A549 (cell line): ENCODE measurements at regions not wholly inside any gene's neighbourhood (a gene's known extent, or its start where the extent isn't known, plus 50 kb on each side); places are given as distances from the start of the nearest gene placed in this dataset.

Source experiments
- ATAC-seq, 2 experiments: fragments of 200-7000 bp in 1 of 2; fragments of >200 bp in 1 of 2; cut with Nextera tagmentation in 1 of 2; cut with Tn5 transposase in 1 of 2; 3 replicates each; pipeline versions ENCODE4 v1.8.0 to v1.9.1; 2018 to 2020; ENCODE audit warnings: mild to moderate bottlenecking in 1 of 2, moderate library complexity in 1 of 2
- CTCF ChIA-PET: fragments of 300-600 bp; sonication (Branson Sonifier 250); formaldehyde crosslinking; extraction: SDS; loops from one replicate; lab custom pipeline; 2021; ENCODE audit warnings: antibody characterized with exemption, inconsistent platforms; lab: Yijun Ruan, JAX
- POLR2A ChIA-PET: fragments of 350-600 bp; formaldehyde crosslinking; extraction: SDS; loops from one replicate; lab custom pipeline; 2021; ENCODE audit warnings: antibody characterized with exemption, inconsistent platforms; lab: Yijun Ruan, JAX
- DNase-seq, 2 experiments: peaks; one replicate each; pipeline versions ENCODE4 v3.0.0 to v3.0.0-alpha.2; 2011 to 2016; ENCODE audit warnings: low read depth in 1 of 2, low spot score in 1 of 2
- FAIRE-seq: peaks from 2 replicates; lab custom pipeline; 2011; peaks lifted over from hg19 to GRCh38; lab: Jason Lieb, UNC
- H3K27ac ChIP-seq, 2 experiments: fragments of >200 bp; sonication (Bioruptor Twin); formaldehyde crosslinking; 3 replicates each; pipeline ENCODE4 v1.5.1; 2016 to 2017
- H3K4me1 ChIP-seq: fragments of >200 bp; sonication (Bioruptor Twin); formaldehyde crosslinking; 3 replicates; pipeline ENCODE4 v1.6.1; 2016
- H3K4me2 ChIP-seq: fragments of >200 bp; sonication (Bioruptor Twin); formaldehyde crosslinking; 3 replicates; pipeline ENCODE4 v1.6.1; 2016
- H3K4me3 ChIP-seq: fragments of >200 bp; sonication (Bioruptor Twin); formaldehyde crosslinking; 3 replicates; pipeline ENCODE4 v1.5.1; 2016
- H3K9me3 ChIP-seq: fragments of >200 bp; sonication (Bioruptor Twin); formaldehyde crosslinking; 3 replicates; pipeline ENCODE4 v1.6.1; 2016
- BHLHE40 ChIP-seq: IDR thresholded peaks from 2 replicates; pipeline ENCODE4 v1.6.1; 2012; ENCODE audit warnings: low read depth, low read length, inconsistent platforms
- CHD4 ChIP-seq: fragments of 200-600 bp; sonication (generic); IDR thresholded peaks from 2 replicates; pipeline ENCODE4 v1.6.1; 2016; ENCODE audit warnings: antibody characterized with exemption, mild to moderate bottlenecking, borderline replicate concordance
- EHF ChIP-seq: fragments of 250-450 bp; sonication (Bioruptor Pico); IDR thresholded peaks from 2 replicates; pipeline ENCODE4 v1.5.0; 2020; ENCODE audit warnings: mild to moderate bottlenecking
- GATA3 ChIP-seq: IDR thresholded peaks from 2 replicates; pipeline ENCODE4 v1.6.1; 2012; ENCODE audit warnings: borderline replicate concordance
- HDAC2 ChIP-seq: fragments of 200-600 bp; sonication (generic); IDR thresholded peaks from 2 replicates; pipeline ENCODE4 v1.6.1; 2016
- HOXB13 ChIP-seq: fragments of 250-450 bp; sonication (Bioruptor Pico); IDR thresholded peaks from 2 replicates; pipeline ENCODE4 v1.5.0; 2020; ENCODE audit warnings: low read depth, mild to moderate bottlenecking, moderate library complexity
- HOXB5 ChIP-seq: fragments of 250-450 bp; sonication (Bioruptor Pico); IDR thresholded peaks from 2 replicates; pipeline ENCODE4 v1.5.0; 2020; ENCODE audit warnings: mild to moderate bottlenecking, moderate library complexity
- JUN ChIP-seq, 2 experiments: fragments of >200 bp; sonication (Bioruptor Twin); formaldehyde crosslinking; IDR thresholded peaks; 2 replicates in 1 of 2; 3 replicates in 1 of 2; pipeline ENCODE4 v1.6.1; 2016 to 2017
- JUNB ChIP-seq: fragments of >200 bp; sonication (Bioruptor Twin); formaldehyde crosslinking; IDR thresholded peaks from 2 replicates; pipeline ENCODE4 v1.6.1; 2016
- KDM5A ChIP-seq: fragments of 200-600 bp; sonication (generic); IDR thresholded peaks from 2 replicates; pipeline ENCODE4 v1.6.1; 2016; ENCODE audit warnings: antibody characterized with exemption, mild to moderate bottlenecking
- MAFK ChIP-seq: fragments of 450-650 bp; IDR thresholded peaks from 2 replicates; pipeline ENCODE4 v1.6.1; 2014; ENCODE audit not compliant: partially characterized antibody
- MYC ChIP-seq: IDR thresholded peaks from 2 replicates; pipeline ENCODE4 v1.6.1; 2012; ENCODE audit warnings: mild to moderate bottlenecking, inconsistent platforms, low read length, improper control_type of control experiment, borderline replicate concordance
- NPAS2 ChIP-seq: fragments of 250-450 bp; sonication (Bioruptor Pico); IDR thresholded peaks from 2 replicates; pipeline ENCODE4 v1.8.0; 2022; ENCODE audit warnings: mild to moderate bottlenecking, moderate library complexity, borderline replicate concordance
- PHF8 ChIP-seq: fragments of 200-600 bp; sonication (generic); IDR thresholded peaks from 2 replicates; pipeline ENCODE4 v1.6.1; 2016; ENCODE audit warnings: low read depth, mild to moderate bottlenecking, antibody characterized with exemption, moderate library complexity, borderline replicate concordance
- TP53 ChIP-seq: fragments of 250-450 bp; sonication (Bioruptor Pico); IDR thresholded peaks from 2 replicates; pipeline ENCODE4 v1.5.0; 2021; ENCODE audit warnings: mild to moderate bottlenecking, moderate library complexity
- ZFP36 ChIP-seq: fragments of 450-650 bp; IDR thresholded peaks from 2 replicates; pipeline ENCODE4 v1.6.1; 2014; ENCODE audit warnings: borderline replicate concordance; ENCODE audit not compliant: partially characterized antibody
- ZSCAN20 ChIP-seq: fragments of 250-450 bp; sonication (Bioruptor Pico); IDR thresholded peaks from 2 replicates; pipeline ENCODE4 v1.8.0; 2022; ENCODE audit warnings: mild to moderate bottlenecking, moderate library complexity
- WGBS: methylation state at CpG from one replicate; pipeline ENCODE4 v1.1.6; 2017; ENCODE audit errors: missing lambda C conversion rate; 5-methylcytosine and 5-hydroxymethylcytosine counted together
- TF ChIP-seq, protein P1 (sequence below): fragments of 250-450 bp; sonication (Bioruptor Pico); IDR thresholded peaks from 2 replicates; pipeline ENCODE4 v1.5.0; 2020; ENCODE audit warnings: low read depth, mild to moderate bottlenecking, moderate library complexity
- TF ChIP-seq, protein P2 (sequence below): fragments of 200-600 bp; sonication (generic); IDR thresholded peaks from 2 replicates; pipeline ENCODE4 v1.6.1; 2016; ENCODE audit warnings: antibody characterized with exemption, mild to moderate bottlenecking, moderate library complexity
- TF ChIP-seq, protein P3 (sequence below): fragments of 150-350 bp; IDR thresholded peaks from 2 replicates; pipeline ENCODE4 v1.6.1; 2014; ENCODE audit warnings: low read depth, mild to moderate bottlenecking, low read length
- TF ChIP-seq, protein P4 (sequence below): fragments of >200 bp; sonication (Bioruptor Twin); formaldehyde crosslinking; IDR thresholded peaks from 3 replicates; pipeline ENCODE4 v1.6.1; 2016
- TF ChIP-seq, protein P5 (sequence below): IDR thresholded peaks from 2 replicates; pipeline ENCODE4 v1.6.1; 2012; ENCODE audit warnings: low read depth, borderline replicate concordance

DNA sequence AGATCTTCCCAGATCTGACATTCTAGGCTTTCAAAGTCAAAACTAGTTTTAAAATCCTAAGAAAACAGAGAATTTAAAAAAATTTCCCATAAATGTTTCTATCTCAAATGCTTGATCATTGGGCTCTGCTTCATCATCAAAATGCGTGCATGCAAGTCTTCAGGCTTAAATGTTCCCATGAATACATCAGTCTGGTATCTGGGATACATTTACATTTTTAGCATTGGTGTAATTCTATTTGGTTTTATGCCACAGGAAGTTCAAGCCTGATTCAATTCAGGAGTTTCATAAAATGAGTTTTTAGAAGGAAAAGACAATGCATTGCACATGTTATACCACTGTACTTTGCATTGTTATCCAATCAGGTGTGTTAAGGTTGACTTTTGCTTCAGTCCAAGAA lies 336.4 kb downstream of the PCNX1 start:
- Histone ChIP-seq H3K27ac (no peak overlapping the region), H3K4me1 (no peaks in the 10 kb centered on the region), H3K9me3 (no peaks in the 10 kb centered on the region), H3K4me3 (no peak overlapping the region), H3K4me2 (no peak overlapping the region)
- ChIA-PET CTCF (no interaction called here), POLR2A (no interaction called here)
- FAIRE-seq (no peak), ATAC-seq (no peak), DNase-seq (no peak)
- no peak for TF ChIP-seq ZSCAN20
- no peak for TF ChIP-seq HOXB13 (CRISPR knock-in tag)
- TF ChIP-seq ZFP36, result no peak
- 15% methylated on average over 1 of the region's 1 CpG for WGBS

DNA sequence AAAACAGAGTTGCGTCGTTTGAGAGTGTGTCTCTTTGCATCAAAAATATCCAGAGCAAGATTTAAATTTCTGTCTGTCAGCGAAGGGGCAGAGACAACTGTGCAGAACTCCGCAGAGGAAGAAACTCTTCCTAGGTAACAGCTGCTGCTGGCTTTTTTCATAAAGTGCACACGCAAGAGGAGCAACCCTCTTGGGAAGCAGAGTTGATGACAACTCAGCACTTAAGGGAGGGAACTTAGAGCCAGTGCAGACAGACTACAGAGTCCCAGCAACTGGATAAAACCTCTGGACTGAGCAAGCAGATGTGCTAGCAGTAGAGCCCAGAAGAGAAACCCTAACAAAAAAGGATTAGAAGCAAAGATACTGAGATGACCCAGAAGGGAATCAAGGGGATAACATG lies 337.1 kb downstream of the PCNX1 start:
- ChIA-PET POLR2A (no interaction called here), CTCF (no interaction called here)
- Histone ChIP-seq H3K4me1 (no peaks in the 10 kb centered on the region), H3K4me2 (no peak overlapping the region), H3K4me3 (no peak overlapping the region), H3K27ac (no peak overlapping the region), H3K9me3 (no peaks in the 10 kb centered on the region)
- WGBS, result 44% methylated on average over 5 of the region's 5 CpGs
- DNase-seq (no peak), ATAC-seq (no peak), FAIRE-seq (no peak)
- TF ChIP-seq GATA3 (no peak), JUN (IDR thresholded peaks at IDR 0.05) (no peak), PHF8 (no peak), JUNB (no peak), CHD4 (no peak), KDM5A (no peak), TP53 (CRISPR knock-in tag) (no peak), HOXB5 (no peak), HDAC2 (no peak), ZFP36 (no peak), NPAS2 (CRISPR knock-in tag) (no peak), MAFK (no peak), EHF (CRISPR knock-in tag) (no peak), BHLHE40 (no peak), MYC (no peak)
- TF ChIP-seq, protein P1, sequence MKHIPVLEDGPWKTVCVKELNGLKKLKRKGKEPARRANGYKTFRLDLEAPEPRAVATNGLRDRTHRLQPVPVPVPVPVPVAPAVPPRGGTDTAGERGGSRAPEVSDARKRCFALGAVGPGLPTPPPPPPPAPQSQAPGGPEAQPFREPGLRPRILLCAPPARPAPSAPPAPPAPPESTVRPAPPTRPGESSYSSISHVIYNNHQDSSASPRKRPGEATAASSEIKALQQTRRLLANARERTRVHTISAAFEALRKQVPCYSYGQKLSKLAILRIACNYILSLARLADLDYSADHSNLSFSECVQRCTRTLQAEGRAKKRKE, result no peak
- TF ChIP-seq, protein P2, sequence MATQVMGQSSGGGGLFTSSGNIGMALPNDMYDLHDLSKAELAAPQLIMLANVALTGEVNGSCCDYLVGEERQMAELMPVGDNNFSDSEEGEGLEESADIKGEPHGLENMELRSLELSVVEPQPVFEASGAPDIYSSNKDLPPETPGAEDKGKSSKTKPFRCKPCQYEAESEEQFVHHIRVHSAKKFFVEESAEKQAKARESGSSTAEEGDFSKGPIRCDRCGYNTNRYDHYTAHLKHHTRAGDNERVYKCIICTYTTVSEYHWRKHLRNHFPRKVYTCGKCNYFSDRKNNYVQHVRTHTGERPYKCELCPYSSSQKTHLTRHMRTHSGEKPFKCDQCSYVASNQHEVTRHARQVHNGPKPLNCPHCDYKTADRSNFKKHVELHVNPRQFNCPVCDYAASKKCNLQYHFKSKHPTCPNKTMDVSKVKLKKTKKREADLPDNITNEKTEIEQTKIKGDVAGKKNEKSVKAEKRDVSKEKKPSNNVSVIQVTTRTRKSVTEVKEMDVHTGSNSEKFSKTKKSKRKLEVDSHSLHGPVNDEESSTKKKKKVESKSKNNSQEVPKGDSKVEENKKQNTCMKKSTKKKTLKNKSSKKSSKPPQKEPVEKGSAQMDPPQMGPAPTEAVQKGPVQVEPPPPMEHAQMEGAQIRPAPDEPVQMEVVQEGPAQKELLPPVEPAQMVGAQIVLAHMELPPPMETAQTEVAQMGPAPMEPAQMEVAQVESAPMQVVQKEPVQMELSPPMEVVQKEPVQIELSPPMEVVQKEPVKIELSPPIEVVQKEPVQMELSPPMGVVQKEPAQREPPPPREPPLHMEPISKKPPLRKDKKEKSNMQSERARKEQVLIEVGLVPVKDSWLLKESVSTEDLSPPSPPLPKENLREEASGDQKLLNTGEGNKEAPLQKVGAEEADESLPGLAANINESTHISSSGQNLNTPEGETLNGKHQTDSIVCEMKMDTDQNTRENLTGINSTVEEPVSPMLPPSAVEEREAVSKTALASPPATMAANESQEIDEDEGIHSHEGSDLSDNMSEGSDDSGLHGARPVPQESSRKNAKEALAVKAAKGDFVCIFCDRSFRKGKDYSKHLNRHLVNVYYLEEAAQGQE, result no peak
- TF ChIP-seq, protein P3, sequence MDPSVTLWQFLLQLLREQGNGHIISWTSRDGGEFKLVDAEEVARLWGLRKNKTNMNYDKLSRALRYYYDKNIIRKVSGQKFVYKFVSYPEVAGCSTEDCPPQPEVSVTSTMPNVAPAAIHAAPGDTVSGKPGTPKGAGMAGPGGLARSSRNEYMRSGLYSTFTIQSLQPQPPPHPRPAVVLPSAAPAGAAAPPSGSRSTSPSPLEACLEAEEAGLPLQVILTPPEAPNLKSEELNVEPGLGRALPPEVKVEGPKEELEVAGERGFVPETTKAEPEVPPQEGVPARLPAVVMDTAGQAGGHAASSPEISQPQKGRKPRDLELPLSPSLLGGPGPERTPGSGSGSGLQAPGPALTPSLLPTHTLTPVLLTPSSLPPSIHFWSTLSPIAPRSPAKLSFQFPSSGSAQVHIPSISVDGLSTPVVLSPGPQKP, result no peak
- TF ChIP-seq, protein P4, sequence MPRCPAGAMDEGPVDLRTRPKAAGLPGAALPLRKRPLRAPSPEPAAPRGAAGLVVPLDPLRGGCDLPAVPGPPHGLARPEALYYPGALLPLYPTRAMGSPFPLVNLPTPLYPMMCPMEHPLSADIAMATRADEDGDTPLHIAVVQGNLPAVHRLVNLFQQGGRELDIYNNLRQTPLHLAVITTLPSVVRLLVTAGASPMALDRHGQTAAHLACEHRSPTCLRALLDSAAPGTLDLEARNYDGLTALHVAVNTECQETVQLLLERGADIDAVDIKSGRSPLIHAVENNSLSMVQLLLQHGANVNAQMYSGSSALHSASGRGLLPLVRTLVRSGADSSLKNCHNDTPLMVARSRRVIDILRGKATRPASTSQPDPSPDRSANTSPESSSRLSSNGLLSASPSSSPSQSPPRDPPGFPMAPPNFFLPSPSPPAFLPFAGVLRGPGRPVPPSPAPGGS, result no peak
- TF ChIP-seq, protein P5, sequence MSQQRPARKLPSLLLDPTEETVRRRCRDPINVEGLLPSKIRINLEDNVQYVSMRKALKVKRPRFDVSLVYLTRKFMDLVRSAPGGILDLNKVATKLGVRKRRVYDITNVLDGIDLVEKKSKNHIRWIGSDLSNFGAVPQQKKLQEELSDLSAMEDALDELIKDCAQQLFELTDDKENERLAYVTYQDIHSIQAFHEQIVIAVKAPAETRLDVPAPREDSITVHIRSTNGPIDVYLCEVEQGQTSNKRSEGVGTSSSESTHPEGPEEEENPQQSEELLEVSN, result no peak
